SK-N-SH (cell line): ENCODE measurements at regions not wholly inside any gene's neighbourhood (a gene's known extent, or its start where the extent isn't known, plus 50 kb on each side); places are given as distances from the start of the nearest gene placed in this dataset.

ENCODE experiments used
- CTCF ChIA-PET: fragments of 300-600, 350-600 bp; formaldehyde crosslinking; extraction: SDS; loops from one replicate; lab custom pipeline; 2021; lab: Yijun Ruan, JAX
- POLR2A ChIA-PET: fragments of 350-600 bp; sonication (Branson Sonifier 250); formaldehyde crosslinking; extraction: SDS; loops from one replicate; lab custom pipeline; 2020; ENCODE audit warnings: antibody characterized with exemption, inconsistent platforms; lab: Yijun Ruan, JAX
- DNase-seq: peaks from one replicate; pipeline ENCODE4 v3.0.0; 2012
- H2AFZ ChIP-seq: fragments of 200-600 bp; sonication (generic); 2 replicates; pipeline ENCODE4 v1.8.1; 2016; ENCODE audit warnings: antibody characterized with exemption, mild to moderate bottlenecking, low read depth
- H3F3A ChIP-seq: fragments of 200-600 bp; sonication (generic); replicated peaks from 2 replicates; pipeline ENCODE3; 2016; ENCODE audit warnings: antibody characterized with exemption, mild to moderate bottlenecking; ENCODE audit not compliant: insufficient read depth
- H3K27ac ChIP-seq, 2 experiments: fragments of 200-500 bp in 1 of 2; fragments of 200-600 bp in 1 of 2; sonication (Bioruptor generic) in 1 of 2; sonication (generic), shearing (Covaris generic) in 1 of 2; 2 replicates each; pipeline versions ENCODE4 v1.5.1 to v1.6.1; 2014 to 2016; ENCODE audit warnings: low read depth in 2 of 2, inconsistent platforms in 1 of 2, low read length in 1 of 2, mild to moderate bottlenecking in 1 of 2, mixed read lengths in 1 of 2
- H3K27me3 ChIP-seq: fragments of 200-600 bp; sonication (generic), shearing (Covaris generic); 2 replicates; pipeline ENCODE4 v1.6.1; 2016; ENCODE audit warnings: mixed run types; ENCODE audit not compliant: insufficient read depth
- H3K36me3 ChIP-seq, 2 experiments: fragments of 200-500 bp in 1 of 2; fragments of 200-600 bp in 1 of 2; sonication (Bioruptor generic) in 1 of 2; sonication (generic) in 1 of 2; replicated peaks in 1 of 2; 2 replicates each; pipeline versions ENCODE3 to v1.5.1; 2014 to 2016; ENCODE audit warnings: low read length in 1 of 2, mild to moderate bottlenecking in 1 of 2; ENCODE audit not compliant: insufficient read depth in 2 of 2, control insufficient read depth in 1 of 2
- H3K4me1 ChIP-seq, 2 experiments: fragments of 200-500 bp in 1 of 2; fragments of 200-600 bp in 1 of 2; sonication (Bioruptor generic) in 1 of 2; sonication (generic), shearing (Covaris generic) in 1 of 2; 2 replicates each; pipeline versions ENCODE4 v1.5.1 to v1.6.1; 2014 to 2016; ENCODE audit warnings: low read depth in 1 of 2, low read length in 1 of 2, mixed run types in 1 of 2; ENCODE audit not compliant: insufficient read depth in 2 of 2, control insufficient read depth in 1 of 2
- H3K4me2 ChIP-seq: fragments of 200-600 bp; sonication (generic), shearing (Covaris generic); 2 replicates; pipeline ENCODE4 v1.6.1; 2017; ENCODE audit warnings: mixed run types
- H3K4me3 ChIP-seq, 2 experiments: fragments of 200-500 bp in 1 of 2; fragments of 200-600 bp in 1 of 2; sonication (Bioruptor generic) in 1 of 2; sonication (generic), shearing (Covaris generic) in 1 of 2; 2 replicates each; pipeline versions ENCODE4 v1.5.1 to v1.8.1; 2014 to 2016; ENCODE audit warnings: low read depth in 2 of 2, inconsistent platforms in 1 of 2, low read length in 1 of 2, mild to moderate bottlenecking in 1 of 2, mixed read lengths in 1 of 2, moderate library complexity in 1 of 2
- H3K79me2 ChIP-seq: fragments of 200-600 bp; sonication (generic); 2 replicates; pipeline ENCODE4 v1.8.1; 2017; ENCODE audit warnings: mild to moderate bottlenecking; ENCODE audit not compliant: insufficient read depth
- H3K9ac ChIP-seq: fragments of 200-600 bp; sonication (generic); 2 replicates; pipeline ENCODE4 v1.6.1; 2017; ENCODE audit warnings: mixed run types
- H3K9me2 ChIP-seq: fragments of 200-600 bp; sonication (generic); 2 replicates; pipeline ENCODE4 v1.6.1; 2017; ENCODE audit warnings: mixed run types
- H3K9me3 ChIP-seq: fragments of 200-600 bp; sonication (generic); 2 replicates; pipeline ENCODE4 v1.6.1; 2017; ENCODE audit warnings: mixed run types, mild to moderate bottlenecking, moderate library complexity
- H4K20me1 ChIP-seq: fragments of 200-600 bp; sonication (generic); 2 replicates; pipeline ENCODE4 v1.6.1; 2017; ENCODE audit warnings: mild to moderate bottlenecking, mixed run types; ENCODE audit not compliant: insufficient read depth
- CHD2 ChIP-seq: fragments of 150-350 bp; IDR thresholded peaks from 2 replicates; pipeline ENCODE4 v1.6.1; 2018; ENCODE audit warnings: low read length; ENCODE audit not compliant: partially characterized antibody
- FOSL2 ChIP-seq: IDR thresholded peaks from 2 replicates; pipeline ENCODE4 v1.4.0; 2012; ENCODE audit warnings: low read depth, mild to moderate bottlenecking, moderate library complexity, borderline replicate concordance
- FOXJ3 ChIP-seq: sonication (generic); formaldehyde crosslinking; IDR thresholded peaks from 2 replicates; pipeline ENCODE4 v1.5.1; 2020; ENCODE audit warnings: mild to moderate bottlenecking, missing genetic modification reagents
- GATA2 ChIP-seq: sonication (generic); formaldehyde crosslinking; IDR thresholded peaks from 2 replicates; pipeline ENCODE4 v1.5.0; 2020; ENCODE audit warnings: mild to moderate bottlenecking, missing genetic modification reagents
- JUND ChIP-seq: IDR thresholded peaks from 2 replicates; pipeline ENCODE4 v1.4.0; 2012
- NFIC ChIP-seq: IDR thresholded peaks from 2 replicates; pipeline ENCODE4 v1.4.0; 2012; ENCODE audit warnings: borderline replicate concordance
- NRF1 ChIP-seq: IDR thresholded peaks from 2 replicates; pipeline ENCODE4 v1.6.1; 2012; ENCODE audit warnings: low read depth, mild to moderate bottlenecking, low read length
- POLR2AphosphoS5 ChIP-seq: IDR thresholded peaks from 2 replicates; pipeline ENCODE4 v1.6.1; 2012; ENCODE audit warnings: low read depth, low read length
- RAD21 ChIP-seq: IDR thresholded peaks from 2 replicates; pipeline ENCODE4 v1.6.1; 2012; ENCODE audit warnings: mild to moderate bottlenecking, low read length
- RFX5 ChIP-seq: IDR thresholded peaks from 2 replicates; pipeline ENCODE4 v1.6.1; 2012; ENCODE audit warnings: mild to moderate bottlenecking, improper control_type of control experiment, low read length
- SMC3 ChIP-seq: IDR thresholded peaks from 2 replicates; pipeline ENCODE4 v1.6.1; 2012; ENCODE audit warnings: low read depth, low read length, improper control_type of control experiment
- YY1 ChIP-seq: IDR thresholded peaks from 2 replicates; pipeline ENCODE4 v1.4.0; 2012; ENCODE audit warnings: low read depth, mild to moderate bottlenecking
- WGBS: methylation state at CpG from one replicate; pipeline ENCODE4 v1.1.6; 2017; ENCODE audit warnings: low lambda C conversion rate; 5-methylcytosine and 5-hydroxymethylcytosine counted together
- TF ChIP-seq, protein P1 (sequence below): IDR thresholded peaks from 2 replicates; pipeline ENCODE4 v1.4.0; 2012; ENCODE audit warnings: low read depth, borderline replicate concordance
- TF ChIP-seq, protein P2 (sequence below): IDR thresholded peaks from 2 replicates; pipeline ENCODE4 v1.6.1; 2012; ENCODE audit warnings: mild to moderate bottlenecking, low read depth, low read length, moderate library complexity
- TF ChIP-seq, protein P3 (sequence below): fragments of 150-350 bp; IDR thresholded peaks from 2 replicates; pipeline ENCODE4 v1.6.1; 2016; ENCODE audit warnings: mild to moderate bottlenecking, low read depth, low read length
- TF ChIP-seq, protein P4 (sequence below): fragments of 200-600 bp; sonication (generic); IDR thresholded peaks from 2 replicates; pipeline ENCODE4 v1.6.1; 2017; ENCODE audit warnings: antibody characterized with exemption, mild to moderate bottlenecking, moderate library complexity

DNA sequence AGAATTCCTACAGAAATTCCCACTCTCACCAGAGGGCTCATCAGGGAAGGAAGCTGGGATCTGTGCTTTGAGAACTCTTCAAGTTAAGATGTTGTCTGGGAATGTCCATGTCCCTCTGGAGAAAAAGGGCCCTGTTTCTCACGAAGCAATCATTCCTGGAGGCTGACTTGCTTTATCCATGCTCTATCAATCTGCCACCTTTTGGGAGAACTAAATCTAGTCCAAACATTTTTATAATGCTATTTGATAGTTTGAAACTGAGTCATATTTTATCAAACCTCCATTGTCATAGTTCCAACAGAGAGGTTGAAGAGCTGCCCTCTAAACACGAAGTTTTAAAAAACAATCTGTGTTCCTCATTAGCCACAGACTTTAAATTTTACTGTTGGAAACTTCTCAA lies 219.2 kb downstream of the MTX2 start:
- Histone ChIP-seq H2AFZ (no peak overlapping the region), H3K4me2 (no peak overlapping the region), H3K4me3 (no peak overlapping the region), H3K27ac (no peak overlapping the region), H4K20me1 (no peaks in the 10 kb centered on the region), H3F3A (peaks cover 15% of the 10 kb centered on the region), H3K36me3 (no peaks in the 10 kb centered on the region), H3K9me2 (no peaks in the 10 kb centered on the region), H3K4me1 (peaks cover 10 to 12% of the 10 kb centered on the region in 2 experiments), H3K27me3 (no peaks in the 10 kb centered on the region), H3K79me2 (no peaks in the 10 kb centered on the region), H3K9me3 (no peaks in the 10 kb centered on the region), H3K9ac (no peak overlapping the region)
- TF ChIP-seq SMC3 (no peak), CHD2 (no peak), NRF1 (no peak), NFIC (no peak), YY1 (no peak), GATA2 (CRISPR knock-in tag) (no peak), POLR2AphosphoS5 (no peak), FOXJ3 (CRISPR knock-in tag) (no peak), RFX5 (no peak), RAD21 (no peak), JUND (no peak), FOSL2 (no peak)
- TF ChIP-seq, protein P1, sequence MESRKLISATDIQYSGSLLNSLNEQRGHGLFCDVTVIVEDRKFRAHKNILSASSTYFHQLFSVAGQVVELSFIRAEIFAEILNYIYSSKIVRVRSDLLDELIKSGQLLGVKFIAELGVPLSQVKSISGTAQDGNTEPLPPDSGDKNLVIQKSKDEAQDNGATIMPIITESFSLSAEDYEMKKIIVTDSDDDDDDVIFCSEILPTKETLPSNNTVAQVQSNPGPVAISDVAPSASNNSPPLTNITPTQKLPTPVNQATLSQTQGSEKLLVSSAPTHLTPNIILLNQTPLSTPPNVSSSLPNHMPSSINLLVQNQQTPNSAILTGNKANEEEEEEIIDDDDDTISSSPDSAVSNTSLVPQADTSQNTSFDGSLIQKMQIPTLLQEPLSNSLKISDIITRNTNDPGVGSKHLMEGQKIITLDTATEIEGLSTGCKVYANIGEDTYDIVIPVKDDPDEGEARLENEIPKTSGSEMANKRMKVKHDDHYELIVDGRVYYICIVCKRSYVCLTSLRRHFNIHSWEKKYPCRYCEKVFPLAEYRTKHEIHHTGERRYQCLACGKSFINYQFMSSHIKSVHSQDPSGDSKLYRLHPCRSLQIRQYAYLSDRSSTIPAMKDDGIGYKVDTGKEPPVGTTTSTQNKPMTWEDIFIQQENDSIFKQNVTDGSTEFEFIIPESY: no peak
- TF ChIP-seq, protein P2, sequence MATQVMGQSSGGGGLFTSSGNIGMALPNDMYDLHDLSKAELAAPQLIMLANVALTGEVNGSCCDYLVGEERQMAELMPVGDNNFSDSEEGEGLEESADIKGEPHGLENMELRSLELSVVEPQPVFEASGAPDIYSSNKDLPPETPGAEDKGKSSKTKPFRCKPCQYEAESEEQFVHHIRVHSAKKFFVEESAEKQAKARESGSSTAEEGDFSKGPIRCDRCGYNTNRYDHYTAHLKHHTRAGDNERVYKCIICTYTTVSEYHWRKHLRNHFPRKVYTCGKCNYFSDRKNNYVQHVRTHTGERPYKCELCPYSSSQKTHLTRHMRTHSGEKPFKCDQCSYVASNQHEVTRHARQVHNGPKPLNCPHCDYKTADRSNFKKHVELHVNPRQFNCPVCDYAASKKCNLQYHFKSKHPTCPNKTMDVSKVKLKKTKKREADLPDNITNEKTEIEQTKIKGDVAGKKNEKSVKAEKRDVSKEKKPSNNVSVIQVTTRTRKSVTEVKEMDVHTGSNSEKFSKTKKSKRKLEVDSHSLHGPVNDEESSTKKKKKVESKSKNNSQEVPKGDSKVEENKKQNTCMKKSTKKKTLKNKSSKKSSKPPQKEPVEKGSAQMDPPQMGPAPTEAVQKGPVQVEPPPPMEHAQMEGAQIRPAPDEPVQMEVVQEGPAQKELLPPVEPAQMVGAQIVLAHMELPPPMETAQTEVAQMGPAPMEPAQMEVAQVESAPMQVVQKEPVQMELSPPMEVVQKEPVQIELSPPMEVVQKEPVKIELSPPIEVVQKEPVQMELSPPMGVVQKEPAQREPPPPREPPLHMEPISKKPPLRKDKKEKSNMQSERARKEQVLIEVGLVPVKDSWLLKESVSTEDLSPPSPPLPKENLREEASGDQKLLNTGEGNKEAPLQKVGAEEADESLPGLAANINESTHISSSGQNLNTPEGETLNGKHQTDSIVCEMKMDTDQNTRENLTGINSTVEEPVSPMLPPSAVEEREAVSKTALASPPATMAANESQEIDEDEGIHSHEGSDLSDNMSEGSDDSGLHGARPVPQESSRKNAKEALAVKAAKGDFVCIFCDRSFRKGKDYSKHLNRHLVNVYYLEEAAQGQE: no peak
- TF ChIP-seq, protein P3, sequence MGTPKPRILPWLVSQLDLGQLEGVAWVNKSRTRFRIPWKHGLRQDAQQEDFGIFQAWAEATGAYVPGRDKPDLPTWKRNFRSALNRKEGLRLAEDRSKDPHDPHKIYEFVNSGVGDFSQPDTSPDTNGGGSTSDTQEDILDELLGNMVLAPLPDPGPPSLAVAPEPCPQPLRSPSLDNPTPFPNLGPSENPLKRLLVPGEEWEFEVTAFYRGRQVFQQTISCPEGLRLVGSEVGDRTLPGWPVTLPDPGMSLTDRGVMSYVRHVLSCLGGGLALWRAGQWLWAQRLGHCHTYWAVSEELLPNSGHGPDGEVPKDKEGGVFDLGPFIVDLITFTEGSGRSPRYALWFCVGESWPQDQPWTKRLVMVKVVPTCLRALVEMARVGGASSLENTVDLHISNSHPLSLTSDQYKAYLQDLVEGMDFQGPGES: no peak
- TF ChIP-seq, protein P4, sequence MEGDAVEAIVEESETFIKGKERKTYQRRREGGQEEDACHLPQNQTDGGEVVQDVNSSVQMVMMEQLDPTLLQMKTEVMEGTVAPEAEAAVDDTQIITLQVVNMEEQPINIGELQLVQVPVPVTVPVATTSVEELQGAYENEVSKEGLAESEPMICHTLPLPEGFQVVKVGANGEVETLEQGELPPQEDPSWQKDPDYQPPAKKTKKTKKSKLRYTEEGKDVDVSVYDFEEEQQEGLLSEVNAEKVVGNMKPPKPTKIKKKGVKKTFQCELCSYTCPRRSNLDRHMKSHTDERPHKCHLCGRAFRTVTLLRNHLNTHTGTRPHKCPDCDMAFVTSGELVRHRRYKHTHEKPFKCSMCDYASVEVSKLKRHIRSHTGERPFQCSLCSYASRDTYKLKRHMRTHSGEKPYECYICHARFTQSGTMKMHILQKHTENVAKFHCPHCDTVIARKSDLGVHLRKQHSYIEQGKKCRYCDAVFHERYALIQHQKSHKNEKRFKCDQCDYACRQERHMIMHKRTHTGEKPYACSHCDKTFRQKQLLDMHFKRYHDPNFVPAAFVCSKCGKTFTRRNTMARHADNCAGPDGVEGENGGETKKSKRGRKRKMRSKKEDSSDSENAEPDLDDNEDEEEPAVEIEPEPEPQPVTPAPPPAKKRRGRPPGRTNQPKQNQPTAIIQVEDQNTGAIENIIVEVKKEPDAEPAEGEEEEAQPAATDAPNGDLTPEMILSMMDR: no peak
- ChIA-PET POLR2A (no interaction called here), CTCF (interaction anchor here (0.6 to 1.4 kb wide), 2 partner anchors 12 to 66 kb away, joined by 3 read pairs; no protein-coding TSS in a partner anchor)
- no peak for DNase-seq
- WGBS: 24% methylated on average over 2 of the region's 2 CpGs
